ENCODE measurements at regions not wholly inside any gene's neighbourhood (a gene's known extent, or its start where the extent isn't known, plus 50 kb on each side); places are given as distances from the start of the nearest gene placed in this dataset.

DNA sequence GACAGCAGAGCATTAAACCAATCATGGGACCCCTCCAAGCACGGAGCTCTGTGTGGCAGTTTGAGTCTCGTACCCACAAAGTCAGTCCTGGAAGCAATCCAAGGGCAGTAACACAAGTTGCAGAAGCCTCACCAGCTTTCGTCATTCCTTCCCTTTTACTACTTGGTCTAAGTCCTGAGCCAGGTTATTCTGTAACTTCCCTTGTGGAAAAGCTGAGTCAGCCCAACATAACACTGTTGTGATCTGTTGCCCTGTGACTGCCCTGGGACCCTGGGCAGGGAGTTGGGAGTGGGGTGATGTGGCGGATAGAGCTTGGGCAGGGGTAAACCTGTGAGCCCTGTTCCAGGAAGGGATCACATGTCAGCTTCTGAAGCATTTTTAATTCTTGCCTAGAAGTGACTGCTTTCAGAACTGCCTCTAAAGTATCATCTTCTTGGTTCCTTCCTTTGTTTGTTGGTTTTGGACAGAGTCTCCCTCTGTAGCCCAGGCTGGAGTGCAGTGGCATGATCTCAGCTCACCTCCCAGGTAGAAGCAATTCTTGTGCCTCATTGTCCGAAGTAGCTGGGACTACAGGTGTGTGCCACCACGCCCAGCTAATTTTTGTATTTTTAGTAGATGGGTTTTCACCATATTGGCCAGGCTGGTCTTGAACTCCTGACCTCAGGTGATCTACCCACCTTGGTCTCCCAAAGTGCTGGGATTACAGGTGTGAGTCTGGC, 183.7 kb upstream of the JAG1 start:
- Histone ChIP-seq H3K36me3 (ENCODE audit: insufficient read depth) (no peaks in the 10 kb centered on the region), H4K20me1 (ENCODE audit: insufficient read depth) (no peaks in the 10 kb centered on the region), H3K9ac (no peak overlapping the region), H3K4me1 (ENCODE audit: low read depth, poor library complexity, severe bottlenecking) (no peaks in the 10 kb centered on the region), H3K27ac (no peak overlapping the region), H3K79me2 (ENCODE audit: insufficient read depth, low read depth) (no peaks in the 10 kb centered on the region), H3K27me3 (ENCODE audit: insufficient read depth, low read depth) (no peaks in the 10 kb centered on the region), H3K4me3 (IDR thresholded peaks at IDR 0.05; ENCODE audit: insufficient read depth, low read depth, low read length) (no peak overlapping the region), H3K4me2 (no peak overlapping the region), H2AFZ (ENCODE audit: low read depth) (no peak overlapping the region)
- TF ChIP-seq, protein P1, sequence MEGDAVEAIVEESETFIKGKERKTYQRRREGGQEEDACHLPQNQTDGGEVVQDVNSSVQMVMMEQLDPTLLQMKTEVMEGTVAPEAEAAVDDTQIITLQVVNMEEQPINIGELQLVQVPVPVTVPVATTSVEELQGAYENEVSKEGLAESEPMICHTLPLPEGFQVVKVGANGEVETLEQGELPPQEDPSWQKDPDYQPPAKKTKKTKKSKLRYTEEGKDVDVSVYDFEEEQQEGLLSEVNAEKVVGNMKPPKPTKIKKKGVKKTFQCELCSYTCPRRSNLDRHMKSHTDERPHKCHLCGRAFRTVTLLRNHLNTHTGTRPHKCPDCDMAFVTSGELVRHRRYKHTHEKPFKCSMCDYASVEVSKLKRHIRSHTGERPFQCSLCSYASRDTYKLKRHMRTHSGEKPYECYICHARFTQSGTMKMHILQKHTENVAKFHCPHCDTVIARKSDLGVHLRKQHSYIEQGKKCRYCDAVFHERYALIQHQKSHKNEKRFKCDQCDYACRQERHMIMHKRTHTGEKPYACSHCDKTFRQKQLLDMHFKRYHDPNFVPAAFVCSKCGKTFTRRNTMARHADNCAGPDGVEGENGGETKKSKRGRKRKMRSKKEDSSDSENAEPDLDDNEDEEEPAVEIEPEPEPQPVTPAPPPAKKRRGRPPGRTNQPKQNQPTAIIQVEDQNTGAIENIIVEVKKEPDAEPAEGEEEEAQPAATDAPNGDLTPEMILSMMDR (conservative IDR thresholded peaks at IDR 0.05; ENCODE audit: low read depth, low read length), result no peak

DNA sequence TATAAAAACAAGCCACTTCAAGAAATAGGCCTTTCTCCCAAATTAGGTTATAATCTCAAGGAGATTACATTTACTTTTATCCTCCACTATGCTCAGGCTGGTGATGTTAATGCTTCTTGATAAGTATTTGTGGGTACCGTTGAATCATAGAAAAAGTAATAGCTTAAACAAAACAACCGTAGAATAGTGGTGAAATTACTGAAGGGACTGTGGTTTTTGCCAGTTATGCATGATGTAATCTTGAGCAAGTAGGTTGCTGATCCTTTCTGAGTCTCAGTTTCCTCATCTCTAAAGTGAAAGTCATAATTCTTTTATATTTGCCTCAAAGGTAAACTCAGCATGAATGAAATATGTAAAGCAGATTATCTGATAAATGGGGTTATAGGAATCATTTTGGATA, 187.3 kb upstream of the JAG1 start:
- no peak overlapping the region for H3K9ac ChIP-seq
- TF ChIP-seq, protein P1 (conservative IDR thresholded peaks at IDR 0.05; ENCODE audit: low read depth, low read length), result no peak
- no peaks in the 10 kb centered on the region for H3K27me3 ChIP-seq (ENCODE audit: insufficient read depth, low read depth)
- no peak overlapping the region for H3K4me3 ChIP-seq (IDR thresholded peaks at IDR 0.05; ENCODE audit: insufficient read depth, low read depth, low read length)
- H3K27ac ChIP-seq, result no peak overlapping the region
- H3K4me1 ChIP-seq (ENCODE audit: low read depth, poor library complexity, severe bottlenecking), result no peaks in the 10 kb centered on the region
- H3K4me2 ChIP-seq, result no peak overlapping the region
- no peaks in the 10 kb centered on the region for H4K20me1 ChIP-seq (ENCODE audit: insufficient read depth)
- H3K36me3 ChIP-seq (ENCODE audit: insufficient read depth), result no peaks in the 10 kb centered on the region
- H3K79me2 ChIP-seq (ENCODE audit: insufficient read depth, low read depth), result no peaks in the 10 kb centered on the region
- H2AFZ ChIP-seq (ENCODE audit: low read depth), result no peak overlapping the region

DNA sequence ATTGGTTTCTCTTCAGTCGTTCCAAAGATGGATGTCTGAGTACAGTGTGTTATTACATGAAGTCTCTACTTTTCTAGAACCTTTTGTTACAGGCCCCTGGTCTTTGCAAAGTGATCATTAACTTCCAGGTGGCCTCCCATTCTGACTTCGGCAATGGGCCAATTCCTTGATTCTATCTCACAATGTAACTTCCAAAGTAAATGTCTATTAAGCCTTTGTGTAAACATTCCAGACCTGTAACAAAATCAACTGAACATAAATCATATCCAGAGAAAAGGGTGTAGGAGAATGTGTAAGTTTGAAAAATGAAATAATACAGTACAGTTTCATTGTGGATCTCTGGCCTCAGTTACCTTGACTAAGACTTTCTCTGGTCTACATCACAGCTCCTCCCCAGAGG, 187.8 kb upstream of the JAG1 start:
- H3K27me3 ChIP-seq (ENCODE audit: insufficient read depth, low read depth), result no peaks in the 10 kb centered on the region
- H4K20me1 ChIP-seq (ENCODE audit: insufficient read depth), result no peaks in the 10 kb centered on the region
- no peak overlapping the region for H3K4me3 ChIP-seq (IDR thresholded peaks at IDR 0.05; ENCODE audit: insufficient read depth, low read depth, low read length)
- no peak overlapping the region for H2AFZ ChIP-seq (ENCODE audit: low read depth)
- no peak overlapping the region for H3K4me2 ChIP-seq
- H3K4me1 ChIP-seq (ENCODE audit: low read depth, poor library complexity, severe bottlenecking), result no peaks in the 10 kb centered on the region
- H3K36me3 ChIP-seq (ENCODE audit: insufficient read depth), result no peaks in the 10 kb centered on the region
- H3K27ac ChIP-seq, result no peak overlapping the region
- H3K9ac ChIP-seq, result no peak overlapping the region
- TF ChIP-seq, protein P1 (conservative IDR thresholded peaks at IDR 0.05; ENCODE audit: low read depth, low read length), result no peak
- H3K79me2 ChIP-seq (ENCODE audit: insufficient read depth, low read depth), result no peaks in the 10 kb centered on the region

DNA sequence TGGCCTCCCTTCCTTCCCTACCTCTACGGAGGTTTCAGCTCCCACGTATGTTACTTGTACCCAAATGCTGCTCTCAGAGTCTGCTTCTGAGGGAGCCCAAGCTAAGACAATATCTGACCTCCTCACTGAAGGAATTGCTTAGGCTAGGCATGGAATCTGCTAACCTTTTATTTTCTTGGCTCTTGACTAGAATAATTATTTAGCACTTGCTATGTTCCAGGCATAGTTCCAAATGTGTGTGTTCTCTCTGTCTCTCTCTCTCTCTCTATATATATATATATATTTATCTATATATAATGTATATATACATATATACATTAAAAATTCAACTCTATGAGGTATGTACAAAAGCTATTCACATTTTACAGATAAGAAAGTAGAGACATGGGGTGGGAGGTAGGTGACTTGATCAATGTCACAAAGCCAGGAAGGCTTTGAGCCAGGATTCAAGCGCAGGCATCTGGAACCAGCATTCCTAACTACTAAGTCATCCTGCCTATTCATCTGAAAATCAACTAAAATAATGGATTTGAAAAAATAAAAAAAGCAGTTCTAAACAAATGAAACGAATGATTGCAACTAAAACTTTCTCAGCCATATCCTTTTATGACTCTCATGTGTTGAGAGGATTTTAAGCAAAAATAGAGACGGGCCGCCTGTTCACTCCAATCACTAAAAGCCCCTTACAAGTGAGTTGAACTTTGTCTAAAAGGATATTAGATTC, 189.7 kb upstream of the JAG1 start:
- no peak overlapping the region for H3K4me2 ChIP-seq

More for the DNA sequence above, 189.7 kb upstream of the JAG1 start:
- H2AFZ ChIP-seq (ENCODE audit: low read depth), result no peak overlapping the region
- TF ChIP-seq, protein P1 (conservative IDR thresholded peaks at IDR 0.05; ENCODE audit: low read depth, low read length), result no peak
- H3K27ac ChIP-seq, result no peak overlapping the region
- no peaks in the 10 kb centered on the region for H4K20me1 ChIP-seq (ENCODE audit: insufficient read depth)
- no peaks in the 10 kb centered on the region for H3K36me3 ChIP-seq (ENCODE audit: insufficient read depth)
- H3K4me3 ChIP-seq (IDR thresholded peaks at IDR 0.05; ENCODE audit: insufficient read depth, low read depth, low read length), result no peak overlapping the region
- H3K79me2 ChIP-seq (ENCODE audit: insufficient read depth, low read depth), result no peaks in the 10 kb centered on the region
- H3K4me1 ChIP-seq (ENCODE audit: low read depth, poor library complexity, severe bottlenecking), result no peaks in the 10 kb centered on the region
- no peaks in the 10 kb centered on the region for H3K27me3 ChIP-seq (ENCODE audit: insufficient read depth, low read depth)
- no peak overlapping the region for H3K9ac ChIP-seq

Data from KMS-11 (cell line).